ENCODE measurements at regions not wholly inside any gene's neighbourhood (a gene's known extent, or its start where the extent isn't known, plus 50 kb on each side); places are given as distances from the start of the nearest gene placed in this dataset.

- TF ChIP-seq REST (IDR thresholded peaks at IDR 0.05) (no peak), JUND (IDR thresholded peaks at IDR 0.05) (no peak), YY1 (IDR thresholded peaks at IDR 0.05) (no peak), TAF1 (conservative IDR thresholded peaks at IDR 0.05) (no peak), ZBTB33 (IDR thresholded peaks at IDR 0.05) (no peak), HNF4G (IDR thresholded peaks at IDR 0.05) (no peak), RAD21 (IDR thresholded peaks at IDR 0.05) (no peak)
- TF ChIP-seq, protein P1, sequence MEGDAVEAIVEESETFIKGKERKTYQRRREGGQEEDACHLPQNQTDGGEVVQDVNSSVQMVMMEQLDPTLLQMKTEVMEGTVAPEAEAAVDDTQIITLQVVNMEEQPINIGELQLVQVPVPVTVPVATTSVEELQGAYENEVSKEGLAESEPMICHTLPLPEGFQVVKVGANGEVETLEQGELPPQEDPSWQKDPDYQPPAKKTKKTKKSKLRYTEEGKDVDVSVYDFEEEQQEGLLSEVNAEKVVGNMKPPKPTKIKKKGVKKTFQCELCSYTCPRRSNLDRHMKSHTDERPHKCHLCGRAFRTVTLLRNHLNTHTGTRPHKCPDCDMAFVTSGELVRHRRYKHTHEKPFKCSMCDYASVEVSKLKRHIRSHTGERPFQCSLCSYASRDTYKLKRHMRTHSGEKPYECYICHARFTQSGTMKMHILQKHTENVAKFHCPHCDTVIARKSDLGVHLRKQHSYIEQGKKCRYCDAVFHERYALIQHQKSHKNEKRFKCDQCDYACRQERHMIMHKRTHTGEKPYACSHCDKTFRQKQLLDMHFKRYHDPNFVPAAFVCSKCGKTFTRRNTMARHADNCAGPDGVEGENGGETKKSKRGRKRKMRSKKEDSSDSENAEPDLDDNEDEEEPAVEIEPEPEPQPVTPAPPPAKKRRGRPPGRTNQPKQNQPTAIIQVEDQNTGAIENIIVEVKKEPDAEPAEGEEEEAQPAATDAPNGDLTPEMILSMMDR (IDR thresholded peaks at IDR 0.05; ENCODE audit: low read depth, low read length, missing input control) = no peak
Measured at GRCh38 chr16:60608971-60609370, 1427.3 kb downstream of the CDH8 start.

Data from liver (tissue), 3 donors.